Activated T-cell treated with anti-CD3 and anti-CD28 coated beads, Interleukin-2, amount 50 U/mL, for 24 hours (primary cell): ENCODE measurements at regions not wholly inside any gene's neighbourhood (a gene's known extent, or its start where the extent isn't known, plus 50 kb on each side); places are given as distances from the start of the nearest gene placed in this dataset.

Experiments
- DNase-seq: peaks from one replicate; pipeline ENCODE4 v3.0.0-alpha.2; 2020
- H3K27ac Mint-ChIP-seq: 2 replicates; pipeline ENCODE4 v1.8.0; 2020; ENCODE audit warnings: mild to moderate bottlenecking, mixed read lengths
- H3K27me3 Mint-ChIP-seq: 2 replicates; pipeline ENCODE4 v1.8.0; 2020; ENCODE audit warnings: mixed read lengths
- H3K36me3 Mint-ChIP-seq: 2 replicates; pipeline ENCODE4 v1.8.0; 2020; ENCODE audit warnings: low read depth, mixed read lengths
- H3K4me1 Mint-ChIP-seq: 2 replicates; pipeline ENCODE4 v1.8.0; 2020; ENCODE audit warnings: low read depth, mixed read lengths
- H3K4me3 Mint-ChIP-seq: 2 replicates; pipeline ENCODE4 v1.8.0; 2020; ENCODE audit warnings: mild to moderate bottlenecking, moderate library complexity, mixed read lengths
- H3K9me3 Mint-ChIP-seq: 2 replicates; pipeline ENCODE4 v1.8.0; 2020; ENCODE audit warnings: mixed read lengths

- Mint-ChIP-seq H3K9me3 (peaks cover 29% of the 10 kb centered on the region), H3K4me3 (no peak overlapping the region), H3K27me3 (no peaks in the 10 kb centered on the region), H3K27ac (no peak overlapping the region), H3K36me3 (no peaks in the 10 kb centered on the region), H3K4me1 (no peaks in the 10 kb centered on the region)
- no peak for DNase-seq
Measured at GRCh38 chr11:80109031-80109430, 668.2 kb upstream of the TENM4 start.

GRCh38 chr11:80107415-80107814 is 666.6 kb upstream of the TENM4 start:
- Mint-ChIP-seq H3K36me3 (no peaks in the 10 kb centered on the region), H3K27me3 (no peaks in the 10 kb centered on the region), H3K27ac (no peak overlapping the region), H3K9me3 (peaks cover 25% of the 10 kb centered on the region), H3K4me3 (no peak overlapping the region), H3K4me1 (no peaks in the 10 kb centered on the region)
- no peak for DNase-seq

GRCh38 chr11:80104191-80104590 is 663.4 kb upstream of the TENM4 start:
- H3K27me3 Mint-ChIP-seq, result no peaks in the 10 kb centered on the region
- DNase-seq, result no peak
- no peak overlapping the region for H3K4me3 Mint-ChIP-seq
- H3K27ac Mint-ChIP-seq, result no peak overlapping the region
- peaks cover 16% of the 10 kb centered on the region for H3K9me3 Mint-ChIP-seq
- H3K36me3 Mint-ChIP-seq, result no peaks in the 10 kb centered on the region
- no peaks in the 10 kb centered on the region for H3K4me1 Mint-ChIP-seq

- no peak for DNase-seq
- no peaks in the 10 kb centered on the region for H3K4me1 Mint-ChIP-seq
Measured at GRCh38 chr11:80103142-80103859, 662.5 kb upstream of the TENM4 start.

GRCh38 chr11:80097146-80097545 is 656.3 kb upstream of the TENM4 start:
- Mint-ChIP-seq H3K4me3 (no peak overlapping the region), H3K27ac (no peak overlapping the region), H3K9me3 (peaks cover 25% of the 10 kb centered on the region), H3K4me1 (no peaks in the 10 kb centered on the region), H3K36me3 (no peaks in the 10 kb centered on the region), H3K27me3 (no peaks in the 10 kb centered on the region)
- no peak for DNase-seq

More at GRCh38 chr11:80103142-80103859, 662.5 kb upstream of the TENM4 start:
- no peak overlapping the region for H3K27ac Mint-ChIP-seq
- no peaks in the 10 kb centered on the region for H3K27me3 Mint-ChIP-seq
- peaks cover 19% of the 10 kb centered on the region for H3K9me3 Mint-ChIP-seq
- H3K36me3 Mint-ChIP-seq, result no peaks in the 10 kb centered on the region
- H3K4me3 Mint-ChIP-seq, result no peak overlapping the region

- no peak for DNase-seq
- no peak overlapping the region for H3K27ac Mint-ChIP-seq
- H3K9me3 Mint-ChIP-seq, result peaks cover 25% of the 10 kb centered on the region
- no peak overlapping the region for H3K4me3 Mint-ChIP-seq
- H3K27me3 Mint-ChIP-seq, result no peaks in the 10 kb centered on the region
- H3K36me3 Mint-ChIP-seq, result no peaks in the 10 kb centered on the region
- no peaks in the 10 kb centered on the region for H3K4me1 Mint-ChIP-seq
Measured at GRCh38 chr11:80096736-80097135, 655.9 kb upstream of the TENM4 start.

- H3K4me1 Mint-ChIP-seq, result no peaks in the 10 kb centered on the region
- no peaks in the 10 kb centered on the region for H3K36me3 Mint-ChIP-seq
- H3K9me3 Mint-ChIP-seq, result peaks cover 15% of the 10 kb centered on the region
- H3K27ac Mint-ChIP-seq, result no peak overlapping the region
- DNase-seq, result no peak
- H3K4me3 Mint-ChIP-seq, result no peak overlapping the region
- H3K27me3 Mint-ChIP-seq, result no peaks in the 10 kb centered on the region
Measured at GRCh38 chr11:80086496-80087055, 645.7 kb upstream of the TENM4 start.

- no peak for DNase-seq
- no peak overlapping the region for H3K27ac Mint-ChIP-seq
- H3K4me3 Mint-ChIP-seq, result no peak overlapping the region
- no peaks in the 10 kb centered on the region for H3K27me3 Mint-ChIP-seq
- H3K36me3 Mint-ChIP-seq, result no peaks in the 10 kb centered on the region
- H3K9me3 Mint-ChIP-seq, result peaks cover 15% of the 10 kb centered on the region
- H3K4me1 Mint-ChIP-seq, result no peaks in the 10 kb centered on the region
Measured at GRCh38 chr11:80085563-80085962, 644.7 kb upstream of the TENM4 start.

- Mint-ChIP-seq H3K9me3 (peaks cover 15% of the 10 kb centered on the region), H3K4me1 (no peaks in the 10 kb centered on the region), H3K27ac (no peak overlapping the region), H3K4me3 (no peak overlapping the region), H3K27me3 (no peaks in the 10 kb centered on the region), H3K36me3 (no peaks in the 10 kb centered on the region)
- no peak for DNase-seq
Measured at GRCh38 chr11:80084608-80085007, 643.8 kb upstream of the TENM4 start.

- no peaks in the 10 kb centered on the region for H3K4me1 Mint-ChIP-seq
- DNase-seq, result no peak
- peaks cover 15% of the 10 kb centered on the region for H3K9me3 Mint-ChIP-seq
- no peaks in the 10 kb centered on the region for H3K27me3 Mint-ChIP-seq
- H3K4me3 Mint-ChIP-seq, result no peak overlapping the region
- H3K36me3 Mint-ChIP-seq, result no peaks in the 10 kb centered on the region
- H3K27ac Mint-ChIP-seq, result no peak overlapping the region
Measured at GRCh38 chr11:80083531-80083951, 642.7 kb upstream of the TENM4 start.

GRCh38 chr11:80082406-80082805 is 641.6 kb upstream of the TENM4 start:
- no peaks in the 10 kb centered on the region for H3K27me3 Mint-ChIP-seq
- H3K36me3 Mint-ChIP-seq, result no peaks in the 10 kb centered on the region
- peaks cover 18% of the 10 kb centered on the region for H3K9me3 Mint-ChIP-seq
- DNase-seq, result no peak
- no peak overlapping the region for H3K4me3 Mint-ChIP-seq
- H3K27ac Mint-ChIP-seq, result no peak overlapping the region
- H3K4me1 Mint-ChIP-seq, result no peaks in the 10 kb centered on the region

- H3K9me3 Mint-ChIP-seq, result peaks cover 11% of the 10 kb centered on the region
- no peak overlapping the region for H3K4me3 Mint-ChIP-seq
- no peaks in the 10 kb centered on the region for H3K27me3 Mint-ChIP-seq
- no peak overlapping the region for H3K27ac Mint-ChIP-seq
- DNase-seq, result no peak
- no peaks in the 10 kb centered on the region for H3K36me3 Mint-ChIP-seq
- H3K4me1 Mint-ChIP-seq, result no peaks in the 10 kb centered on the region
Measured at GRCh38 chr11:80077113-80077512, 636.3 kb upstream of the TENM4 start.

- DNase-seq, result no peak
- Mint-ChIP-seq H3K27me3 (no peaks in the 10 kb centered on the region), H3K9me3 (peaks cover 22% of the 10 kb centered on the region), H3K4me1 (no peaks in the 10 kb centered on the region), H3K36me3 (no peaks in the 10 kb centered on the region), H3K4me3 (no peak overlapping the region), H3K27ac (no peak overlapping the region)
Measured at GRCh38 chr11:80074837-80075236, 634.0 kb upstream of the TENM4 start.

- H3K4me1 Mint-ChIP-seq, result no peaks in the 10 kb centered on the region
- DNase-seq, result no peak
- H3K27ac Mint-ChIP-seq, result no peak overlapping the region
- H3K4me3 Mint-ChIP-seq, result no peak overlapping the region
- no peaks in the 10 kb centered on the region for H3K36me3 Mint-ChIP-seq
- peaks cover 17% of the 10 kb centered on the region for H3K9me3 Mint-ChIP-seq
- H3K27me3 Mint-ChIP-seq, result no peaks in the 10 kb centered on the region
Measured at GRCh38 chr11:80066291-80066690, 625.5 kb upstream of the TENM4 start.

GRCh38 chr11:80065086-80065485 is 624.3 kb upstream of the TENM4 start:
- no peak overlapping the region for H3K4me3 Mint-ChIP-seq
- no peak overlapping the region for H3K27ac Mint-ChIP-seq
- no peaks in the 10 kb centered on the region for H3K4me1 Mint-ChIP-seq

More at GRCh38 chr11:80065086-80065485, 624.3 kb upstream of the TENM4 start:
- Mint-ChIP-seq H3K27me3 (no peaks in the 10 kb centered on the region), H3K36me3 (no peaks in the 10 kb centered on the region), H3K9me3 (peaks cover 16% of the 10 kb centered on the region)
- DNase-seq, result no peak
